IPS-18c (cell line): ENCODE measurements at regions not wholly inside any gene's neighbourhood (a gene's known extent, or its start where the extent isn't known, plus 50 kb on each side); places are given as distances from the start of the nearest gene placed in this dataset.

Experiments used
- H3K4me3 ChIP-seq: 2 replicates; pipeline ENCODE4 v1.7.0; 2013; ENCODE audit warnings: low read depth, mild to moderate bottlenecking, low read length, moderate library complexity; ENCODE audit not compliant: insufficient read depth
- H3K9me3 ChIP-seq: one replicate; pipeline ENCODE4 v1.6.1; 2013; ENCODE audit warnings: mild to moderate bottlenecking, low read length, moderate library complexity; ENCODE audit not compliant: control insufficient read depth, insufficient read depth

DNA sequence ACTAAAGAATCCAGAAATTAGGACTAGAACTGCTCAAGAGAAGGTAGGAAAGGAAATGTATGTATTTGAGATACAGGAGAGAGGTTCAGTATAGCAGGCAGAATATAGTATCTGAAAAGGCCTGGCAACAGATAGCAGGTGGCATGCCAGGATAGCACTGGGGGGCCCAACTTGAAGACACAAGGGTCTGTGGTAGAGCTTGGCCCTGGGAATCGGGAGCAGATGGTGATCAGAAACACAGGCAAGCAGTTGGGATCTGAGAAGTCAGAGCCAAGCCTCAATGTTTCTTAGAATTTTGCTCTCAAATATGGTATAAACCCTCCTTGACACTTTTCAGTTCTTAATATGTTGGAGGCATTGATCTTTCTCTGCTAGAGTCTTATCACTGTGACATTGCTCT is 499.8 kb upstream of the CD180 start:
- H3K9me3 ChIP-seq = no peaks in the 10 kb centered on the region
- H3K4me3 ChIP-seq = no peak overlapping the region

DNA sequence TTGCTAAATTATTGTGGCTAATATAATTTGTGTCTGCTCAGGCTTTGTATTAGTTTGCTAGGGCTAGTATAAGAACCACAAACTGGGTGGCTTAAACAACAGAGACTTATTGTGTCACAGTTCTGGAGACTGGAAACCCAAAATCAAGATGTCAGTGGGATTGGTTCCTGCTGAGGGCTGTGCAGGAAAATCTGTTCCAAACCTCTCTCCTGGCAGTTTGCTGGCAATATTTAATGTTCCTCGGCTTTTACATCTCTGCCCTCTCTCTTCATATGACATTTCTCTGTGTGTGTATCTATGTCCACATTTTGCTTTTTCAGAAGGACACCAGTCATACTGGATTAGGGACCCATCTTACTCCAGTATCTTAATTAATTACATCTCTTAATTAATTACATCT is 498.8 kb upstream of the CD180 start:
- no peak overlapping the region for H3K4me3 ChIP-seq
- no peaks in the 10 kb centered on the region for H3K9me3 ChIP-seq

DNA sequence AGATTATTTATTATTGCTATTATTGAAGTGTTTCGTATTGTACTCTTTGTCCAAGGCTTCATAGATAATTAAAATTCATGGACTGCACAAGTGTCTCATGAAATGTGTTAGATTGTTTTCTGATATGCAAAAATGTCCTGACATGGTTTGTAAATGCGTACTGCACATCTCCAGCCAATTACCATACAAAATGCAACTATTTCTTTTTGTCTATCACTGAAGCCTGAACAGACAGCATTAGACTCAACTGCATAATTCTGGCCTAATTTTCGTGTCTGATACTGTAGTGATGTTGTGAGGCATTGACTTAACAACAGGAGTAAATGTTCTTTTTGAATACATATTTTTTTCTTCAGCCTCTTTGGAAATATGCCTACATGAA is 498.2 kb upstream of the CD180 start:
- no peak overlapping the region for H3K4me3 ChIP-seq
- H3K9me3 ChIP-seq = no peaks in the 10 kb centered on the region

DNA sequence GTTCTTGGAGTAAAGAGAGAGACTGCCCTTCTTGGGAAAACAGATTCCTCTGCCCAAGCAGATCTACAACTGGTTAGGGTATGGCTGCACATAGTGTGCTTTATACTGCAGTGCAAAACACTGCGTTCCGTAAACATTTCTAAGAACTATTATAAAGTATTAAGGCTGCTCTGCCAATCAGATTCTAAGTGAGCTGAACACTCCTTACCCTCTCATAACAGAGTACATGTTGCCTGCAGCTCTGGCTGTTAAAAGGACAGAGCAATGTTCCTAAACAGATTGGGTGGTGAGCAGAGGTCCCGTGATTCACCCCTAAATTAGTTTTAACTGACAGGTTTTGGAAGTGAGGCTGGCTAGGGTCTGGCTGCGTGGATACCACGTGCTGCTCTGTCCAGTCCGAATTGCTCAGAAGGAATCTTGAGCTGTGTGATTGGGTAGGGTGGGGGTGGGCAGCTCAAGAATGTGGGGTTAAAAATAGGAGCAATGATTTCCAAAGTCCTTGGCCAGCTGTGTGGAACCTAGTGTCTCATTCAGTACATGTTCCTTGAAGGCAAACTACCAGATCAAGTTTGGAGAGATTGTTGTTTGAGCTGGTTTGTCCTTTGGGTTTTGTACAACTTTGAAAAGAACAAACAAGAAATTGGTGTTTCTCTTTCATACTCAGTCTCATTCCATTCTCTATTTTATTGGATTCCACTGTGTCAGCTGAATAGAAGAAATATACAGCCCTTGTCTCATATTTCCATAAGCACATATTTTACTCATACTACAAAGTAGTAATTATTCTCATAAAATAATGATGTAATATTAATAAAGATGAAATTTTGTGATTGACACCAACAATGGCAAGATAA is 497.6 kb upstream of the CD180 start:
- Histone ChIP-seq H3K4me3 (no peak overlapping the region), H3K9me3 (no peaks in the 10 kb centered on the region)

DNA sequence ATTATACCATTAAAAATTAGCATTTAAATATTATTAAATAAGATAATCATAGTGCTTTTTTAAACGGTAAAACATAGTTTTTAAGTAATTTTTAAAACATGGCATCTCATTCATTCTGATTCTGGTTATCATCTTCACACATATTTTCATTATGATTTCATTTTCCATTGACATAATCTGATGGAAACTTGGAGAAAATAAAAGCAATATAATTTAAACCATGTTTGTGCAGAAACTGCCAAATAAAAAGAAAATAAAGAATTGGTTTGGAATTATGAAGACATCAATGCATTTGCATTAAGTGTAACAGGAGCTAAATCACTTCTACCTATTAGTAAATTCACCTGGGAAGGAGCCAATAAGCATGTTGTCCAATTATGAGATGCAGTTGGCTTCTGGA is 490.1 kb upstream of the CD180 start:
- Histone ChIP-seq H3K9me3 (no peaks in the 10 kb centered on the region), H3K4me3 (no peak overlapping the region)

DNA sequence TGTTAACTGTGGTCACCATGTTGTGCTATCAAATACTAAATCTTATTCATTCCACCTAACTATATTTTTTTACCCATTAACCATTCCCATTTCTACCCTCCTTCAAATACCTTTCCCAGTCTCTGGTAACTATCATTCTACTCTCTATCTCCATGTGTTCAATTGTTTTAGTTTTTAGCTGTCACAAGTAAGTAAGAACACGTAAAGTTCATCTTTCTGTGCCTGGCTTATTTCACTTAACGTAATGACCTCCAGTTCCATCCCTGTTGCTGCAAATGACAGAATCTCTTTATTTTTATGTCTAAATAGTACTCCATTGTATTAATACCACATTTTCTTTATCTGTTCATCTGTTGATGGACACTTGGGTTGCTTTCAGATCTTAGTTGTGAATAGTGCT is 485.1 kb upstream of the CD180 start:
- Histone ChIP-seq H3K9me3 (no peaks in the 10 kb centered on the region), H3K4me3 (no peak overlapping the region)

DNA sequence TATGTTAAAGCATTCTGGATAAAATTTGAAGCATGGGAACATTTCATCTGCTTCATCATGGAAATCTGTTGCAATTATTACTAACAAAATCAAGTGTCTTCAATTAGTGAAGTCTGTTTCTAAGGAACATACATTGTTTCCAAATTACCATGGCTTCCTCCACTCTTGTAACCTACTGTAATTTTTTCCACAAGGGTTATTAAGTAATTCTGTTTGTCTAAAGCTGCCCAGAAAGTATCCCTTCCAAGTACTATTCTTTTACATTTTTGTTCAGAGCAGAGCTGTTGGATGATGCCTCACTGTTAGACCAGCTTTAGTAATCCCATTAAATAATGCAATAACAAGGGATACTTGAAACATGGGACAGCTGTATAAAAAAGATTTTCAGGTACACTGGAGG is 483.5 kb upstream of the CD180 start:
- Histone ChIP-seq H3K4me3 (no peak overlapping the region), H3K9me3 (no peaks in the 10 kb centered on the region)

DNA sequence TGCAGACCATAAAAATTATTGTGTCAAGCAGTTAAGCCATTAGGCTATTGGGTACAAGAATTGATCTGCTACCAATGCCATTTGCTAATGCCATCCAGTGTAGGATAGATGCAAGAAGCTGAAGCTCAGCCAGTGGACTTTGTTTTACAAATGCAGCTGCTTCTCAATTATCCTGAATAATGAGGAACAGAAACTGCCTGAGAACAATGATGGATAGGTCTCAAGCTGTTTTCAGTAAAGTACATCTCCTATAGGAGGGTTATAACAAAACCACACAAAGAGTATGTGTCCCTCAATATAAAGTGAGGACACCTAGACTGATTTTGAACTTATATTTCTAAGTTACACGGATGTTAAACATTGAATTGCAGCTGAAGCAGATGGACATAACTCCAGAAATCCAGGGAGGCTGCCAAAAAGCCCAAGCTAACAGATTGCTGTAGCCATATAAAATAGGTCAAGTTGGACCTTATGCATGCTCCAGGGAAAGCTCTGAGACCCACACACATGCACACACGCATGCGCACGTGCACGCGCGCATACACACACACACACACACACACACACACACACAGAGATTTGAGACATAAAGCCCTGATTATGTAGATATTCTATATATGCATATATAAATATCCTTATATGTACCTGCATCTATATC is 482.7 kb upstream of the CD180 start:
- Histone ChIP-seq H3K9me3 (no peaks in the 10 kb centered on the region), H3K4me3 (no peak overlapping the region)

DNA sequence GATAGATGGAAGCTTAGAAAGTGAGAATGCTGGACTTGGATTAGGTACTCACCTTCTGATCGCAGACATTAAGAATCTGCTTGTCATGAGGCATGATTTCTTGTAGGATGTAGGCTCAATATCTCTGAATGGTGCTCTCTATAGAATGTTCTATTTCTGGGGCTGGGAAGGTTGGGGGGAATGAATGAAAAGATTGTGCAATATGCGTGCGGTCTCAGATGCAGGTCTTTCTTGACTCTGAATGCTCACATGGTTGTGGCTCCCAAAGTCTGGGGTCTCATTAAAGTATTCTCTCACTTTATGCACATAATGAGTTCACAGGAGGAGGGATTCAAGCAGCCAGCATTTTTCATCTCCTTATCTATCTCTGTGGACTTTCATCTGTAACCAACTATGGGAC is 482.0 kb upstream of the CD180 start:
- Histone ChIP-seq H3K9me3 (no peaks in the 10 kb centered on the region), H3K4me3 (no peak overlapping the region)

DNA sequence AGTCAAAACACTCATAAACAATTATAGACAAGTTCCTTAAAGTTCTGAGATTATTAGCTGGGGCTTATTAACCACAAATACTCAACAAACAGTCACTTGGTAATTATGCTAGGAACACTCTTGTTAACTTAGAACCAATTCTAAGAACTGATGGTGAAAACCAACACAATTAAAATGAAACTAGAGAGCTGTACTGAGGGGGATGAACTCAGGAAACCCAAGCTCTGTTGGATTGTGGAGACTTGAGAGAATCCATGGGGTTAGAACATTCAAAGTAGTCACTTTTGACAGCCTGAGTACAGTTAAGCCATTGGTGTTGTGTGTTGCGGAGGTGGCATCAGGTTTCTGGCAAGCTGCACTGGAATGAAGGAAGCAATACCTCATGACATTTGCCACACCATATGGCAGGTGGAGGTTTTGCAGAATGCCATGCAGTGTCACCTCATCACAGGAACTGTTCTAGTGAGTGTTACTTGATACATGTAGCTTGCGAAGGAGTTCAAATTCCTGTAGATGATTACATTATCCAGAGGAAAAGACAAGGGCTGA is 480.9 kb upstream of the CD180 start:
- H3K9me3 ChIP-seq = no peaks in the 10 kb centered on the region
- H3K4me3 ChIP-seq = no peak overlapping the region

DNA sequence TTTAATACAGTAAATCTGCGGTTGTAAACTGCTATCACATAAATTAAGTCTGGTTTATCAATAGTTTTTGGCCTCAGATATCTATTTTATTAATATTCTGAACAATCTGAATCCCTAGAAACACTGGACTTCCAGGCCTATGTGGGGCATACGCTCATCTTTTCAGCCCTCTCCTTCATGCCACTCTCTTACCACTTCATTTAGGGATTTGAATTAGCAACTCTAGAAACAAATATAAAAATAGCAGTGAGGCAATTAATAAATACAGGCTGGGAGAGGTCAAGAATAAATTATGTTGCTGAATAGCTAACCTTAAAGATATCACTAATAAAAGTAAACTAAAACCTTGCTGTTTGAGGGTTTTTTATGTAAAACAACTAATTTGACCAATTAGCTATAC is 480.3 kb upstream of the CD180 start:
- no peaks in the 10 kb centered on the region for H3K9me3 ChIP-seq

DNA sequence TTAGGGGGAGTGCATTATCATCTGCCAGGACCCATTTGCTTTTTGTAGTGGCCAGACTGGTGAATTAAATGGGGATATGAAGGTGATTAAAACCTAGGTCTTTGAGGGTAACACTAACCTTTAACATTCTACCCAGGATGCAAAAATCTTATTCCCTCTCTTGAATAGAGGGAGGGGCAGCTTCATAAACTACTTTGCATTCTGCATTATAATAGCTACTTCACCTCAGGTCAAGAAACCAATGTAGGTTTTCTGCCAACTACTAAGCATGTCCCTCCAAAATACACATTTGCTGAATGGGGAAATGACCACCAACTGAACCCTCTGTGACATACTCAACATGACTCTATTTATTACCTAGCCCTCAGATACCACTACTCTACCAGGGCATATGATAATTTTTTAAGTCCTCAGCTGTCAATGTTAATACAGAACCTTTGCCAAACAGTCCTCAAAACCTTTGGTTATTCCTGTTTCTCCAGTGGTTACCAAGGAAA is 477.6 kb upstream of the CD180 start:
- Histone ChIP-seq H3K4me3 (no peak overlapping the region), H3K9me3 (no peaks in the 10 kb centered on the region)

More for the DNA sequence above, 480.3 kb upstream of the CD180 start:
- no peak overlapping the region for H3K4me3 ChIP-seq

DNA sequence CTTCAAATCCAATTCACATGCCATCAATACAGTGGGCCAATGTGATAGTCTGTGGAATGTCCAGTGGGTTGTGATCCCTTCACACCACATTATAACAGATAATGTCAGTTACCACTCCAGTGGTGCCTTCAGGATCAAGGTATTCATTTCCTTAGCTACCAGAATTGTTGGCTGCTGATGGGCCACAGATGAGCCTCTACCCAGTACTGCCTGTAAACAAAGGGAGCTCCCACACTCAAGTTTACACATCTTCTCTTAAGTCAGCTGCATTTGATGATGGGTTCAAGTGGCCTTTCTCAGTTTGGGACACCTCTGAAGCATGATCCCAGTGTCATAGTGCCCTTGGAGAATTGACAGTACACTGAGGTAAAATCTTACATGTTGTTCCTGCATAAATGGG is 477.0 kb upstream of the CD180 start:
- Histone ChIP-seq H3K9me3 (no peaks in the 10 kb centered on the region), H3K4me3 (no peak overlapping the region)

DNA sequence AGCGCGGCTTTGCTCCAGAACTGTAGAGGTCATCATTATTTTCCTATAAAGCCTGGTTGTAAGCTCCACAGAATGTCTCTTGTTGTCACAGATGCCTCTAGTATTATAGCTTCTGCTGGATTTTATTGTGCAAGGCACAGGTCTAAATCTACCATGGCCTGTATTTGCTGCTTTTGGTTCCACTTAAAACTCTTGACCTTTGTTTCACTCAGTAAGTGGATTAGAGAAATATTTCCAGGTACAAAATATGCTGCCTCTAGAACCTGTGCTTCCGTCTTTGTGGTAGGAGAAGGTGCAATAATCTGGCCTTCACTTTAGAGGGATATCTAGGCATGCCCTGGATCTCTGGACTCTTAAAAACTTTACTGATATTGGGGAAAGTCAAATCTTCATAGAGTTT is 476.6 kb upstream of the CD180 start:
- Histone ChIP-seq H3K4me3 (no peak overlapping the region), H3K9me3 (peaks cover under 1% of the 10 kb centered on the region)

DNA sequence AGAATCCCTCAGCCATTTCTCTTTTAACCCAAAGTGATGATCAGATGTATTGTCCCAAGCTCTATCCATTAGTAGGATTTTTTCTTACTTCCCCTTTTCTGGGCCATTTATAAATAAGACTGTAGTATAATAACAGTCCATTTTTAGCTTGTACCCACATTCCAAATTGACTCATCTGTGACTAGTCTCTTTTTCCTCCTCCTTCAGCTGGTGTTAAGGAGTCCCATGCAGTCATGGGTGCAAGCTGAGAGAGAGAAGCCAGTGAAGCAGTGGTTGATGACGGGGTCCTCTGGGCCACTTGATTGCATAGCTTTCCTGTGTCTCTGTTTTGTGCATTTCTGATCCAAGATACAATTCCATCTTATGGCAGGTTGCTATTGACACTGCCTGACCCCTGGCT is 476.0 kb upstream of the CD180 start:
- H3K4me3 ChIP-seq = no peak overlapping the region
- H3K9me3 ChIP-seq = peaks cover 2% of the 10 kb centered on the region

DNA sequence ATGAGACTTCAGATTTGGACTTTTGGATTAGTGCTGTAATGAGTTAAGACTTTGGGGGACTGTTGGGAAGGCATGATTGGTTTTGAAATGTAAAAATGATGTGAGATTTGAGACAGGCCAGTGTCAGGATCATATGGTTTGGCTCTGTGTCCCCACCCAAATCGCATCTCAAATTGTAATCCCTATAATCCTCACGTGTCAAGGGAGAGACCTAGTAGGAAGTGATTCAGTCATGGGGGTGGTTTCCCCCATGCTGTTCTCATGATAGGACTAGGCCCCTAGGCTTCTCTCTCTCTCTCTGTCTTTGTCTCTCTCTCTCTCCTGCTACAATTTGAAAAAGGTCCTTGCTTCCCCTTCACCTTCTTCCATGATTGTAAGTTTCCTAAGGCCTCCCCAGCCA is 473.3 kb upstream of the CD180 start:
- H3K4me3 ChIP-seq = no peak overlapping the region

DNA sequence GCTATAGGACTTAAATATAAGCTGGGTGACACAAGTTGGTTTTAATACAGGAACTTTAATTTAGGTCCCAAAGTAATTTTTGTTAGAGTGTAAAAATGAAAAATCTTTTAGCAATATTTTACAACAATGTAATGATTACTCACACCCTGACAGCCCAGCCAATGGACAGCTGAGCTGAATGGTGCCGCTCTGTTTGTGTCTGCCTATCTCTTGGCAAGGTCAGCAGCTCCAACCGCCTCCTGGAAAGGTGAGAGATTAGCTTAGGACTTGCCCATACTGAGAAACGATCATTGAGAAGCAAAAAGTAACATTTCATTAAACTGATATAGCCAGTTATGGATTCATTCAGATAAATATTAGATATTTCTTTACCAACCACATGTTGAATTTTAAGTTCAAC is 463.6 kb upstream of the CD180 start:
- H3K4me3 ChIP-seq = no peak overlapping the region
- no peaks in the 10 kb centered on the region for H3K9me3 ChIP-seq

More for the DNA sequence above, 473.3 kb upstream of the CD180 start:
- H3K9me3 ChIP-seq = peaks cover 9% of the 10 kb centered on the region

DNA sequence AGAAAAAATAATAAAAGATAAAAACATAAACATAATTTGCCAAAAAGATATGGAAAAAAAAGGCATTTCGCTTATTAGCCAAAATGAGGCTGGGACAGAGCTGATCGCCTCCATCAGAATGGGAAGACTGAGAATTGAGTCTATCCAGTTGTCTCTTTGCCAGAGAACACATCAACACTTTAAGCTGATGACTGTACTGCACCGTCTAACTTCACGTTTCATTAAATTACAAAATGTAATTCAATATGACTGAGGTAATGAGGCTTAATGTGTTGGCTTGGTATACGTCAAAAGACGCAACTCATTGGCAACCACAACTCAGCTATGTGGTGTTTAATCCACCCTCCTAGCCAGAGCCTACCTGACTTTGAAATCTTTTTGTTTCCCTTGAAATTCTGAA is 462.7 kb upstream of the CD180 start:
- H3K4me3 ChIP-seq = no peak overlapping the region

More for the DNA sequence above, 462.7 kb upstream of the CD180 start:
- H3K9me3 ChIP-seq = no peaks in the 10 kb centered on the region
